Tibial nerve (tissue), 4 donors: ENCODE measurements at regions not wholly inside any gene's neighbourhood (a gene's known extent, or its start where the extent isn't known, plus 50 kb on each side); places are given as distances from the start of the nearest gene placed in this dataset.
A peak's percentile ranks its signal among the peaks of the same experiment; 100 is the strongest.

ENCODE experiments used
- DNase-seq, 2 donors: peaks; one replicate each; pipeline ENCODE4 v3.0.0-alpha.2; 2019; ENCODE audit warnings: low spot score in 2 of 2
- H3K27ac ChIP-seq, 4 donors: fragments of 200-600 bp; sonication (generic) in 3 of 4; one replicate each; pipeline ENCODE4 v1.5.1; 2017 to 2019; ENCODE audit warnings: mild to moderate bottlenecking in 1 of 4
- H3K27me3 ChIP-seq, 2 donors: fragments of 200-600 bp; sonication (generic) in 1 of 2; one replicate each; pipeline versions ENCODE4 v1.5.1 to v1.6.0; 2017 to 2019
- H3K36me3 ChIP-seq, 3 donors: fragments of 200-600 bp; sonication (generic); one replicate each; pipeline ENCODE4 v1.5.1; 2018 to 2019
- H3K4me1 ChIP-seq, 4 donors: fragments of 200-600 bp; sonication (generic) in 3 of 4; one replicate each; pipeline ENCODE4 v1.5.1; 2017 to 2019
- H3K4me3 ChIP-seq, 4 donors: fragments of 200-600 bp; sonication (generic) in 3 of 4; one replicate each; pipeline ENCODE4 v1.5.1; 2017 to 2019; ENCODE audit warnings: mild to moderate bottlenecking in 1 of 4, moderate library complexity in 1 of 4
- H3K9me3 ChIP-seq, 4 donors: fragments of 200-600 bp; sonication (generic) in 3 of 4; one replicate each; pipeline ENCODE4 v1.5.1; 2017 to 2019
- EP300 ChIP-seq, 2 donors: sonication (generic); formaldehyde crosslinking; IDR thresholded peaks; one replicate each; pipeline ENCODE4 v1.6.1; 2017; ENCODE audit warnings: antibody characterized with exemption in 2 of 2, mild to moderate bottlenecking in 1 of 2
- POLR2A ChIP-seq, 2 donors: fragments of 450-650 bp; IDR thresholded peaks; one replicate each; pipeline ENCODE4 v1.6.1; 2017; ENCODE audit warnings: antibody characterized with exemption in 2 of 2, mild to moderate bottlenecking in 2 of 2, moderate library complexity in 2 of 2
- WGBS, 2 donors: methylation state at CpG; one replicate each; pipeline ENCODE4 v1.1.5; 2018; 5-methylcytosine and 5-hydroxymethylcytosine counted together
- TF ChIP-seq, protein P1 (sequence below), 5 experiments: fragments of 200-600 bp in 3 of 5; fragments of 450-650 bp in 2 of 5; sonication (generic) in 3 of 5; IDR thresholded peaks; one replicate each; pipeline ENCODE4 v1.5.1; 2016 to 2019; ENCODE audit warnings: antibody characterized with exemption in 5 of 5, mild to moderate bottlenecking in 3 of 5, moderate library complexity in 2 of 5

DNA sequence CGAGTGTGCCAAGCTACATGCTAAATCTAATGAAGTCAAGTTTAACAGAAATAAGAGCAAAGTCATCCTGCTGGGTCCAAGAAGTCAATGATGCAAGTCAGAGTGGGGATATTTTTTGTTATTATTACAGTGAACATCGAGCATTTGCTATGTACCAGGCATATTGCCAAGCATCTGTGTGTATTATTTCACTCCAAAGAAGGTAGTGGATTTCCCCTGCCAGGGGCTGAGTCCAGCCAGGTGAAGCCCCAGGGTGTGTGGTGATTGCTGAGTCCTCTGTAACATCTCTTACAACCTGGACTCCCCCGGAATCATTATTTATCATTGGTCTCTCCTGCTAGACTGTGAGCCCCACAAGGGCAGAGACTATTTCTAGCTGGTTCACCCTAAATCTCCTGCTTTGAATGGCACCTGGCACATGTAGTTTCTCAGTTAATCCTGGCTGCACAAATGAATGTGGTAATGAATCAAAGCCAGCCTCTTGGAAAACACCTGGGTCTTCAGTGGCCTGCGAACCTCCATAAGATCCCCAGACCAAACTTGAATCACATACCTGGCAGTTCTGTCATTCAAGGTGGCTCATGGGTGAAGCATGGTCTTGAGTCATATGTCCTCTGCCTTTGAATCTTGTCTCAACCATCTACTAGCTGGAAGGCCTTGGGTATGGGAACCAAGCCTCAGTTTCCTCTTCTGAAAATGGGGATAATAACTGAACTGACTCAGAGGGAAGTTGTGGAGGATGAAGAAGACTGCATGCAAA lies 549.2 kb downstream of the MIAT start:
- WGBS, 2 donors, result 70 to 73% methylated on average over 4 of the region's 4 CpGs
- Histone ChIP-seq H3K9me3 (no peaks in the 10 kb centered on the region), H3K36me3 (no peaks in the 10 kb centered on the region), H3K4me3 (no peak overlapping the region), H3K4me1 (peaks cover 0 to 14% (median 0%) of the 10 kb centered on the region in 4 donors), H3K27ac (no peak overlapping the region), H3K27me3 (no peaks in the 10 kb centered on the region)
- no peak for DNase-seq
- no peak for TF ChIP-seq POLR2A (IDR thresholded peaks at IDR 0.05)
- TF ChIP-seq, protein P1, sequence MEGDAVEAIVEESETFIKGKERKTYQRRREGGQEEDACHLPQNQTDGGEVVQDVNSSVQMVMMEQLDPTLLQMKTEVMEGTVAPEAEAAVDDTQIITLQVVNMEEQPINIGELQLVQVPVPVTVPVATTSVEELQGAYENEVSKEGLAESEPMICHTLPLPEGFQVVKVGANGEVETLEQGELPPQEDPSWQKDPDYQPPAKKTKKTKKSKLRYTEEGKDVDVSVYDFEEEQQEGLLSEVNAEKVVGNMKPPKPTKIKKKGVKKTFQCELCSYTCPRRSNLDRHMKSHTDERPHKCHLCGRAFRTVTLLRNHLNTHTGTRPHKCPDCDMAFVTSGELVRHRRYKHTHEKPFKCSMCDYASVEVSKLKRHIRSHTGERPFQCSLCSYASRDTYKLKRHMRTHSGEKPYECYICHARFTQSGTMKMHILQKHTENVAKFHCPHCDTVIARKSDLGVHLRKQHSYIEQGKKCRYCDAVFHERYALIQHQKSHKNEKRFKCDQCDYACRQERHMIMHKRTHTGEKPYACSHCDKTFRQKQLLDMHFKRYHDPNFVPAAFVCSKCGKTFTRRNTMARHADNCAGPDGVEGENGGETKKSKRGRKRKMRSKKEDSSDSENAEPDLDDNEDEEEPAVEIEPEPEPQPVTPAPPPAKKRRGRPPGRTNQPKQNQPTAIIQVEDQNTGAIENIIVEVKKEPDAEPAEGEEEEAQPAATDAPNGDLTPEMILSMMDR (IDR thresholded peaks at IDR 0.05), result no peak
- TF ChIP-seq EP300 (IDR thresholded peaks at IDR 0.05), result no peak

DNA sequence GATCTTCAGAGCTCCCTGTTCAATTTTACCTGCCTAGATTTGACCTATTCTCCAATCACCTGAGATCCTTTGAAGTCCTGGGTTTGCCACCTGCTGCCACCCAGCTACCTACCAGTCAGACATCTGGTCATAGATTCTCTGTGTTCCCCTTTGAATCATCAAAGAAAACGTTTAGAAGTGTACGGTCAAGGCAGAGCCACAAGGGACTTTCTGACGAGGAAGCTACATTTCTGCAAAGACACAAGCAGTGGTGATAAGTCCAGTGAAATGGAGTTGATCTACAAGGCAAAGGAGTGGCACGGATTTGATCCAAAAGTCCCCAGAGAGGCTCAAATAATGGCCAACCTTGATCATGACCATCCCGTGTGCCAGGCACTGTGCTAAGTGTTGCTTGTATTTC lies 549.9 kb downstream of the MIAT start:
- no peak overlapping the region for H3K4me3 ChIP-seq
- DNase-seq, result no peak
- no peaks in the 10 kb centered on the region for H3K9me3 ChIP-seq
- WGBS, 2 donors, result 64 to 71% methylated on average over 5 of the region's 5 CpGs
- H3K4me1 ChIP-seq, result peaks cover 0 to 13% (median 0%) of the 10 kb centered on the region in 4 donors
- TF ChIP-seq POLR2A (IDR thresholded peaks at IDR 0.05), result no peak
- TF ChIP-seq, protein P1 (IDR thresholded peaks at IDR 0.05), result no peak
- TF ChIP-seq EP300 (IDR thresholded peaks at IDR 0.05), result no peak
- H3K27me3 ChIP-seq, result no peaks in the 10 kb centered on the region
- H3K36me3 ChIP-seq, result no peaks in the 10 kb centered on the region
- H3K27ac ChIP-seq, result no peak overlapping the region

DNA sequence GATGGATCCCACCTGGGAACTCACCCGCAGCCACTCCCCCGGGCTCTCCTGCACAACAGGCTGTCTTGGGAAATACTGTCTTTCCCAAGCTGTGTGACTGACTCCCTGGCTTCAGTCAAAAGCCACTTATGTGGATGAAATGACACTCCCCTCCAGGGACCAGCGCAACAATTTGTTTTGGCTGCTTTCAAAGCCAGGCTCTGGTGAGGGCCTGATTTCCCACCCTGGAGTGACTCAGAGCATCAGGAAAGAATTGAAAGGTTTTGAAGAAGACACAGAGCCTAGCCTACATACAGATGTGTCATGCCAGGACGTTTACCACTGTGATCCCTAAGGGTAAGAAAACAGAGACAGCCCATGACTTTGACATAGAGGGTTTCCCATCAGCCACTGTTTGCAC lies 550.5 kb downstream of the MIAT start:
- H3K27me3 ChIP-seq, result no peaks in the 10 kb centered on the region
- no peaks in the 10 kb centered on the region for H3K9me3 ChIP-seq
- peaks cover 0 to 9% (median 0%) of the 10 kb centered on the region in 4 donors for H3K4me1 ChIP-seq
- 44 to 53% methylated on average over 4 of the region's 4 CpGs for WGBS, 2 donors
- no peak overlapping the region for H3K27ac ChIP-seq
- TF ChIP-seq, protein P1 (IDR thresholded peaks at IDR 0.05), result no peak
- no peak for TF ChIP-seq POLR2A (IDR thresholded peaks at IDR 0.05)
- TF ChIP-seq EP300 (IDR thresholded peaks at IDR 0.05), result peak in 1 of 2 donors; percentile 26
- no peaks in the 10 kb centered on the region for H3K36me3 ChIP-seq
- H3K4me3 ChIP-seq, result no peak overlapping the region
- DNase-seq, result no peak

DNA sequence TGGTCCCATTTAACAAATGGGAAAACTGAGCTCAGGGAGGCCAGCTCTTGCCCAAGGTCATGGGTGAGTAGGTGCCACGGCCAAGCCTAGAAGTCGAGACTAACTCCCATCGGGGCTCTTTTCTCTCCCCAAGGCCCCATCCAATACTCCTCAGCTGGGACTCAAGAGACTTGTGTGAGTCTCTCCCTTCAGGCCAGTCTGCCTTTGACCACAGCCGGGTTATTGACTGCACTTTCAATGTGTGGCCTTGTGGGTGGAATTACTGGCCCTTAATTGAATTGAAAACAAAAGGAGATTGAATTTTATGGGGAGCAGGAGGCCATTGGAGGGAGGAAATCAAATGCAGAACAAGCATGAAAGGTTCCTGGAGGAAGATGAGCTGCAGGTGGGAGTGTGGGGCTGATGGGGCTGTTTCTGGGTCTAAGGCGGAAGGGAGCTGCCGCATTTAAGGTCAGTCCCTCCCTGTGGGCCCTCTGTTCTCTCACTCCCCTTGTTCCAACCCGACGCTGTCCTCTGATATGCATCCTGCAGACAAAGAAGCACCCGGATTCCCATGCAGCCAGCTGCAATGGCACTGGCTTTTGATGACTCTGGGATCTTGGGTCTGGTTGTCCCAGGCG lies 552.8 kb downstream of the MIAT start:
- no peaks in the 10 kb centered on the region for H3K27me3 ChIP-seq
- no peaks in the 10 kb centered on the region for H3K36me3 ChIP-seq
- H3K4me1 ChIP-seq, result peaks cover 0 to 12% (median 2%) of the 10 kb centered on the region in 4 donors
- TF ChIP-seq, protein P1 (IDR thresholded peaks at IDR 0.05), result no peak
- TF ChIP-seq EP300 (IDR thresholded peaks at IDR 0.05) (no peak), POLR2A (IDR thresholded peaks at IDR 0.05) (no peak)
- no peaks in the 10 kb centered on the region for H3K9me3 ChIP-seq
- 47 to 50% methylated on average over 10 of the region's 10 CpGs for WGBS, 2 donors
- H3K27ac ChIP-seq, result no peak overlapping the region
- no peak for DNase-seq
- H3K4me3 ChIP-seq, result no peak overlapping the region

DNA sequence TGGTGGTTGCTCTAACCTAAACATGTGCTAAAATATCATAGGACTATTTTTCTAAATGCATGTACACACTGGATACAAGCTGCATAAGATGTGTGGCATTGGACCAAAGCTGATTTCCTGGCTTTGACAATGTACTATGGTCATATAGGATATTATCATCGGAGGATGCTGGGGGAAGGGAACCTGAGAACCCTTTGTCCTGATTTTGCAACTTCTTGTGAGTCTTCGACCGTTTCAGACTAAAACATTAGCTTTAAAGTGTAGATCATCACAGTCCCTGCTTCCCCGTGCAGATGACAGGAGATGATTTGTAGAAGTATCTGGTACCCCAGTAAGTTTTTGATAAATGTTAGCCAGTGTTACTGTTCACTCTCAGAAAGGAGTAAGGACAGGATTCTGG lies 554.7 kb downstream of the MIAT start:
- H3K36me3 ChIP-seq, result no peaks in the 10 kb centered on the region
- WGBS, 2 donors, result 43 to 67% methylated on average over 4 of the region's 4 CpGs
- H3K9me3 ChIP-seq, result no peaks in the 10 kb centered on the region
- TF ChIP-seq, protein P1 (IDR thresholded peaks at IDR 0.05), result no peak
- TF ChIP-seq EP300 (IDR thresholded peaks at IDR 0.05) (no peak), POLR2A (IDR thresholded peaks at IDR 0.05) (no peak)
- peaks cover 0 to 12% (median 2%) of the 10 kb centered on the region in 4 donors for H3K4me1 ChIP-seq
- H3K27ac ChIP-seq, result peak overlapping the region in 2 of 4 donors; percentile 50 to 79
- H3K27me3 ChIP-seq, result no peaks in the 10 kb centered on the region
- no peak overlapping the region for H3K4me3 ChIP-seq
- DNase-seq, result no peak
